COLO829 (cell line): ENCODE measurements at regions not wholly inside any gene's neighbourhood (a gene's known extent, or its start where the extent isn't known, plus 50 kb on each side); places are given as distances from the start of the nearest gene placed in this dataset.
"Not testable (repeated sequence)": the region's sequence is repeated elsewhere in the genome, so short reads cannot be mapped to it uniquely, and the experiment has no call there.

Source experiments
- DNase-seq: peaks from one replicate; pipeline ENCODE4 v3.0.0; 2012; ENCODE audit warnings: low spot score

DNA sequence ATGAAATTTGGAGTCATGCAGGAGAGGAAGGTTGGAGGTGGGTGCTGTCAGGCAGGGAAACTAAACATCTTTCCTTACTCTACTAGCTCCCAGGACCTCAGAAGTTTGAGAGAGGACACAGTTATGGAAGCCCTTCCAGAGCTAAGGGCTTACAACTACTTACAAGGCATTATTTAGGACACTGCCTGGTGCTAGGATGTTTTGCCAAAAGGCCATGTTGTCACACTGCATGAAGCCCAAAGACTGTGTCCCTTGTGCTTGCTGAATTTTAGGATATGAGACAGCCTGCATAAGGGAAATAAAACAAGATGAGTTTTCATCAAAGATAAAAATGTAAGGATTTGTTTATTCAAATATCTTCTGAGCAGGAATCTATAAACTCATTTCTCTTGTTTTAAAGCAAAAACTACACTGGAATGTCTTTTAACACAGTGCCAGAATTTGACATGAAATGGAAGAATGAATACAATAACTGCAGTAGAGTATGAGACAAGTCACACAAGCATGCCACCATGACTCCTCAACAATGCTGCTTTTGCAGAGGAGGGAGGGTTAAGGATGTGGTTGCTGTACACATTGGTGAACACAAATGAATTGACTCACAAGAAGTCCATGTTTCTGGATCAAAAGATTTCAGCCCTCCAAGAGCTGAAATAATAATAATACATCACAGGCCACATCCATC, 258.4 kb downstream of the SPRY2 start:
- peak; percentile 45 for DNase-seq

DNA sequence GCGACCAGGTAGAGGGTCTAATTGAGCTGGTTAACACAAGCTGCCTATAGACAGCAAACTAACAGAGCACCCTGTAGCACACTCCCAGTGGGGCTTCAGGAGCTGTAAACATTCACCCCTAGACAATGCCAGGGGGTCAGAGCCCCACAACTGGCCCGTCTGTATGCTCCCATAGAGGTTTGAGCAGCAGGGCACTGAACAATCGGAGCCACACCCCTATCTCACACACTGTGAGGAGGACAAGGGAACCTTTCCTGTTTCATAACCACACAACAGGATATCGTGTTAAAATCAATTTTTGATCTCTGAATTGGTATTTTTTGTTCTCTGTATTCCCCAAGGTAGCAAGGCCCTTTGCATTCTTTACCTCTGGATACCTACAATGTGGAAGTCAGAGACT, 266.1 kb downstream of the SPRY2 start:
- no peak for DNase-seq

DNA sequence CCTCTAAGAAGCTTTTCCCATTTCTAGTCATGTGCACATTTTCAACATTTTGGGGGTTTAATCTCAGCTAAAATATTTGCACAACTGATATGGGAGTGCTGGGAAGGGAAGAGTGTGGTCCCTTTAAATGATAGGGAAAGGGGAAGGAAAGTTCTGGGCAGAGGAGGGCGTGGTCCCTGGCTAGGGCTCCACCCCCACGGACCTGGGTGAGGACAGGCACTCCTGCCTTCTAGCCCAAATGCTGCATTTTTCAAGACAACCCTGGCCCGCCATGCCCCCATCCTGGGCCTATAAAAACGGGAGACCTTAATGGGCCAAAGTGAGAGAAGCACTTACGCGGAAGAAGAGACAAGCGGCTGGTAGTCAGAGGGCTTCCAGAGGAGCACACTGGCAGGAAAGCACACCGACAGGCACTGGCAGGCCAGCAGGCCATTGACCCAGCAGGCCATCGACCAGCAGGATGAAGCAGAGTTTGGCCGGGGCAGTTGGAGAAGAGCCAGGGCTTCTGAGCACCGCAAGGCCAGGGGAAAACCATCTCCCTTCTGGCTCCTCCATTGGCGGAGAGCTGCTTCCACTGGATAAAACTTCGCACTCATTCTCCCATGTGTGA, 266.7 kb downstream of the SPRY2 start:
- no peak for DNase-seq

- no peak for DNase-seq
These were observed 268.7 kb downstream of the SPRY2 start for GRCh38 chr13:80072231-80072630.

DNA sequence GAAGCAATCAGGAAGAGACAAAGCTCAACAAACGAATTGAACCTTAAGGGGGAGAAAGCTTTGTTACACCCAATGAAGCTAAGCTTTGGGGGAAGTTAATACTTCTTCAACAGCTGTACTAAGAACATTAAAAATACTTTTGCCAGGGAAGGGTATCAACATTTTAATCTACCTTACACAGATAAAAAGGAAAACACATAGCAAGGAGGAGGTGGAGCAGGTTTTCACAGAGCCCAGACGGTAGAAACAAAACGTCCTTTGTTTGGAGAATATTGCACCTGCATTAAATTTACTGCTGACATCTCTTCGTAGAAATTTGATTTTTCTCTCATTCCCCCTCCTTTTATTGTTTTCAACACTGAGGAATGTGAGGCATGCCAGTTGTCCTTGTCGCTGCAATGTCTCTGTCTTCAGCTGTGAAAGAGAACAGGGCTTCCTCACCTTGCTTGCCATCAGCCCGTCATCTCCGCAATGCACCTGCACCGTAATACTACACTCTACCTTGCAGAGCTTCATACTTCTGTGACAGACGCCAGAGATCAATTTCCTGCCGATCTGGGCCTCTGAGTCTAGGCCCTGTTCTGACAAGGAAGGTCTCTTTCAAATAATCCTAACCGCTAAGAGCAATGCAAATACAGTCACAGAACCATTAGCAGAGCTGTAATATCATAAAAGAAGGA, 270.8 kb downstream of the SPRY2 start:
- DNase-seq: no peak

DNA sequence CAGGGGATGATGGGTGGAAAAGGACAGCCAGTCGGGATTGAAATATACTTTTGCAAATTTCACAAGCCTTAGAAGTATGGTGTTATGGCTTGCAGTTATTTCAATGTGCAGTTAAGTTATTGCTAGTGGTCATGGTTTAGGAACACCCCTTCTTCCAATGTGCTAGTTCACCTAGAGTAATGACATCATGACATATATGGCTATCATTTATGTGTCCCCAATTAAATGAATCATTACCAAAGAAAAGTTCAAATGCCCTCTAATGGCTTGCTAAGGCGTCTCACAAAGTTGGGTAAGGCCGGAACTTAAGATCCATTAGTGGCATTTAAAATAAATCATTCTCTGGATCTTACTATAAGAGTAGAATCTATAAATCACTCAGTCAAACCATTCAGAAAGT, 271.6 kb downstream of the SPRY2 start:
- no peak for DNase-seq

- no peak for DNase-seq
These were observed 274.9 kb downstream of the SPRY2 start for GRCh38 chr13:80065996-80066395.

DNA sequence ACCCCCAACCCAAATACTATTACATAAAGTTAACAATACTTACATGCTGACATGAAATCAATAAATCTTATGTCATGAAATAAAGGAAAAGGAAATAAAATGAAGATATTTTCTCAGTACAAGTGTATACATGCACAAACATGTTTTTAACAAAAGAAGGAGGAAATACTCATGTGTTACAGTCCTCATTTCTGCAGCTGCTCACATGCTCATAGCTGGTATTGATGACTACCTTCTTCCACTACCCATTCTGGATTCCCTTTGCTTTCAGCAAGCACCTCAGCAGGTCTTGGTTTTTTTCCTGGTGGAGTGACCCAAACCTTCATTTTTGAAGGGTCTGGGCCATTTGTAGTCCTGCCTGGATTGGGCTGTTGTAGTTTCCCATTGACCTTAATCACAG, 278.5 kb downstream of the SPRY2 start:
- not testable (repeated sequence) for DNase-seq

- DNase-seq: no peak
These were observed 281.1 kb downstream of the SPRY2 start for GRCh38 chr13:80059789-80060188.

DNA sequence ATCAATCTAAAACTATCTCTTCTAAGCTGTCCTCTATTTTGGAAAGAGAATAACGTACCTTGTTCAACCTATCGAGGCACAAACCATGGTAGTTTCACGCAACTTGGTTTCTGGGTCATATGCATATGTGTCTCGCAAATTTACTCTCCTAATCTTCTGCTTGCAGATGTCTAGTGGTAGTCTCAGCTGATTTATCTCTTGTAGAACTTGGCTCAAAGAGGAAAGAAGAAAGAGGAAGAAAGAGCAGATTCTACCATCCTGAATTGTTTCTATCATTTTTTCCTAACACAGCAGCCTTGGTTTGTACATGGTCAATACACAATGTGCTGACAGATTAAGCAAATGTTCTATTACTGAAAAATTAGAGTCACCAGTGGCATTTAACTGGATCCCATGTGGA, 282.3 kb downstream of the SPRY2 start:
- no peak for DNase-seq

DNA sequence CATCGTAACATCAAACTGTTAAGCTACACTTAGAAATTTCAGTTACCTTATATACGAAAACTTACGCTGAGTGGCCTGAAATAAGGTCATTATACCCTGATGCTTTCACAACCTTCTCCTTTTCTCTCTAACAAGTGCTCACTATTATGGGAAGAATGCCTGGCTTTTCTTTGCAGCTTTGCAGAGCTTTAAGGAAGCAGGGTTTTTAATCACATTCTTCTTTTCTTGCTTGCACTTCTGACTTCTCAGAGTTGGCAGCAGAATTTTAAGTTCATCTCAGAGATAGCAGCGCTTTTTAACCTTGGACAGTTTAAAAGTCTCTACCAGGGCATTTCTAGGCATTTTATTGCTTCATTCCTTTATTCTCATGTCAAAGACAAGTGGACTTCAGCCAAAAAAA, 285.1 kb downstream of the SPRY2 start:
- DNase-seq: peak; percentile 57

DNA sequence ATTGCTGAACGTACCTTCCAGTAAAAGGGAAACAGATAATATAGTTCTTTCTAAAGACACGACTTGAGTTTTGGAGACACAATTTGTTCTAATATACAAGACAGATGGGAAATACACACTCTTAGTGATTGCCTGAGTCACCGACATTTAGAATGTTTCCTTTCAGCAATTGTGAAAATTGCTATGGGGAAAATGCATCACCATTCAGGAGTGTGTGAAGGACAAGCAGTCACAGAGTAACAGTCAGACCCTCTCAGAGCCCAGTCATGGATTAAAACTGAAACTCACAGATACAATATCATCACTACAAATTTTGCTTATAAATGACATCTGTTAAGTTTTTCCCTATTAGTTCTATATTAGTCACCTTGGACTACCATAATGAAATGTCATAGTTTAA, 286.1 kb downstream of the SPRY2 start:
- DNase-seq: no peak

GRCh38 chr13:80052286-80052685, 288.6 kb downstream of the SPRY2 start:
- DNase-seq: no peak

- DNase-seq: no peak
These were observed 290.7 kb downstream of the SPRY2 start for GRCh38 chr13:80050252-80050651.

DNA sequence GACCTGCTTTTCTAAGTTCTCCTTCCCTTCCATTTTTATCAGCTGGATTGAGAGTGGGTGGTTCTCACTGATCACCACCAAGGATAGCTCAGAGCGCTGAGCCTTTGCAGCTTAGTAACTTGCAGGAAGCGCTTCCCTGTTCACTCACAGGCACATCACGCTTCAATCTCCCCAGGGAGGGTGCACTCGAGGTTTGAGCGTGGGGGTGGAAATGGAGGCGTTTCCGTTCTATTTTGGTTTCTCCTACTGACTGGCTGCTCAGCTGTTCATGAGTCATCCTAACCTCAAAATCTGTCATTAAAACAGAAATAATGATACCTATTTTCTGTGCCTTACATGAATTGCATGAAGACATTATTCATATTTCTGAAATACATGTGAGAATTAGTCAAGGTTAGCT, 292.1 kb downstream of the SPRY2 start:
- DNase-seq: peak; percentile 96

- DNase-seq: no peak
These were observed 292.9 kb downstream of the SPRY2 start for GRCh38 chr13:80048030-80048429.

- no peak for DNase-seq
These were observed 293.5 kb downstream of the SPRY2 start for GRCh38 chr13:80047406-80047805.

DNA sequence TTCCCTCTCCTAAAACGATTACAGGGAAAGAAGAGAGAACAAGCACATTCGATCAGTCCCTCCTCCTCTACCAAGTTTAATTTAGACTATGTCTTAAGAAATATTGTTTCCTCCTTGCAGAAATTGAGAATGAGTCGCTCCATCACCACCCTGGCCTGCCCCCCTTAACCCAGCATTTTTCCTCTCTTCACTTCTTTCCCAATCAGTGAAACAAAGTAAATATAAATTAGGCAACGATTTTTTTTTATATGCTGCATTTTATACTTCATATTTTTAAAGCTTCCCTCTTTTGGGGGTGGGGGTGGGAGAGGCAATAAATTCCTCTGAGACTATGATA, 300.0 kb downstream of the SPRY2 start:
- DNase-seq: no peak

DNA sequence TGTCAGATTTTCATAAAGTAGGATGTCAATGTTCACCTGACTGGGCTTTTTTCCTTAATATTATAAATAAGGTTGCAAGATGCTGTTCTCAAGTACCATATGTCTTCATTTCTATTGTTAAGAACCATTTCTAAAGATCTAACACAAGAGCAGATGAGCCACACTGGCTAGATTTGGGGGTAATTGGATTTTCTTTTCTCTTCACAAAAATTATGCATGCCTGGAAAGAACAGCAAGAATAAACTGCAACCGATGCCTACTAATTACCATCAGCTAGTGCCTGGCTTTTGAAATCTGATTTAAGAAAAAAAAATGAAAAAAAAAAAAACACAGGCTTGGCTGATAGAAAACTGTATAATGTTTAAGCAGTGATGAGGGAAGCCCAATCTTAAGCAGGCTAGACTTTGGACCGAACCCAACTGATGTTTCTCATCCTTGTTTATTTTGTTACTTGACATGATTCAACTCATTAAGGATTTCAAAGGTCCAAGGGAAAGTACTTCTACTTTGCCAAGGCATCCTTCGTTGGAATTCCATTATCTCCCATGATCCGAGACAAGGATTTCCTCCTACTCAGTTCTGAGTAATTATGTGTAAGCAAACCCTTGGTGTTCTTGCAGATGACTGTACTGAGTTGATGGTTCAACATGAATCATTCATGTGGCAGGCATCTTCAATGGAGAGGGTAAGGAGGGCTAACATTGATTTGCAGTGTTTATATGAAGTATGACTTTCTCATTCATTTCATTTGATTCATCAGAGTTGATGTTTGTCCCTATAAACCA, 300.5 kb downstream of the SPRY2 start:
- peak; percentile 56 for DNase-seq

DNA sequence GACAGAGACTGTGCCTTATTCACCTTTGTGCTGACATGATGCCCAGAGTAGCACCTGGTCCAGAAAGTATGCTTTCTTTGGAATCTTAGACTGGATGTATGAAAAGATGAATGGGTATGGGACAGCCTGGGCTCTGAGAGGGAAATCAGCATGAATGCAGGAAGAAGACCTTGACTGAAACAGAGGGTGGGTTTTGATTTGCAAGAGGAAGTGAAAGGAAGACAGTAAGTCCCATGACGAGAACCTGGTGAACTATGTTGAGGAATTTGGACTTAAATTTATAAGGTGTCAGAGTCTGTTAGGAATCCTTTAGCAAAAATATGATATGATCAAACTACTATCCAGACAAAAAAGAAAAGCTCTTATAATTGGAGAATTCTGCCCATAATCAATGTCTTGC, 301.9 kb downstream of the SPRY2 start:
- DNase-seq: no peak

- no peak for DNase-seq
These were observed 302.6 kb downstream of the SPRY2 start for GRCh38 chr13:80038371-80038770.

GRCh38 chr13:80037505-80037888, 303.4 kb downstream of the SPRY2 start:
- DNase-seq: peak; percentile 57
